Retina (tissue), 1 donor: ENCODE measurements at regions not wholly inside any gene's neighbourhood (a gene's known extent, or its start where the extent isn't known, plus 50 kb on each side); places are given as distances from the start of the nearest gene placed in this dataset.
A peak's percentile ranks its signal among the peaks of the same experiment; 100 is the strongest.
"Not testable (repeated sequence)": the region's sequence is repeated elsewhere in the genome, so short reads cannot be mapped to it uniquely, and the experiment has no call there.

Experiments
- DNase-seq: peaks from one replicate; pipeline ENCODE4 v3.0.0-alpha.2; 2016

DNA sequence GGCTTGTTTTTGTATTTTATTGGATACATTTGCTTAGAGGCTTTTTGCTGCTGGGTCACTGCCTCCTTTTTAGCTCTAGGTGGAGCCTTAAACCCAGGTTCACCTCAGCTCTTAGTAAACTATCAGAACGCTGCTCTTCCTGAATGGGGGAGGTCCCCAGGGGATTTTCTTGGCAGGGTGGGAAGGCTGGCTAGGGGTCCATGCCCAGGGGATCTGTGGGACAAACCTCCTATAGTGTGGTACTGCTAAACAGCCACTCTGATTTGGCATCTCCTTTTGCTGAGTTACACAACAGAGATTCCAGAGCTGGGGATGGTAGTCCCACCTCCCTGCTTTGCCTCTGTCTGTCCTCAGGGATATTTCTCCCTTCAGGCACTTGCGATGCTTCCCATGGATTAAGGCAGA lies 204.9 kb downstream of the ZIC5 start:
- DNase-seq: no peak

GRCh38 chr13:99765869-99766268 lies 205.7 kb downstream of the ZIC5 start:
- DNase-seq: no peak

DNA sequence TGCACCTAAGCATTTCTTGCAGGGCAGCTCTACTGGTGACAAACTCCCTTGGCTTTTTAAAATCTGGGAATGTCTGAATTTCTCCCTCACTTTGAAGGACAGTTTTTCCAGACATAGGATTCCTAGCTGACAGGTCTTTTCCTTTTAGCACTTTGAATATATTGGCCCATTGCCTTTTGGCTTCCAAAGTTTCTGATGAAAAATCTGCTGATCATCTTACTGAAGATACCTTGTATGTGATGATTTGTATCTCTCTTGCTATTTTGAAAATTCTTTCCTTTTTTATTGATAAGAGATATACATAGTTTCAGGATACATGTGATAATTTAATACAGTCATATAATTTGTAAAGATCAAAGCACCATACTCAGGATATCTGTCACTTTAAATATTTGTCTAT lies 211.1 kb downstream of the ZIC5 start:
- DNase-seq: no peak

DNA sequence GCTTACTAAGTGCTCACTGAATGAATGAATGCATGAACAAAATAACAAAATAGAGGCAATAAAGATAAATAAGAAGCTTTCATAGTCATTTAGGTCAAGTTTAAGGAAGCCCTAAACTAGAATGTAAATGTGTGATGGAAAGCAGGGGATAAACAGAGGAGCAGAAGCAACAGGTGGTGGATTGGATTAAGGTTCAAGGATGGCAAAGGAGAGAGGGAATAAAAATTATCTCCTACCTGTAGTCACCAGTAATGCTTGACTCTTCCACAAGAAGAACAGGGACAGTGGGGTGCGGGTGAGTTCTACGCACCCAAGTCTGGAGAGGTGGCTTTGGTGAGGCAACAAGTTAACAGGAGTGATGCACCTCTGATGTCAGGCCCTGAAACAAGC lies 212.4 kb downstream of the ZIC5 start:
- no peak for DNase-seq

- DNase-seq: no peak
Observed at GRCh38 chr13:99758460-99759162, 213.0 kb downstream of the ZIC5 start.

- DNase-seq: no peak
Observed at GRCh38 chr13:99757756-99758459, 213.7 kb downstream of the ZIC5 start.

DNA sequence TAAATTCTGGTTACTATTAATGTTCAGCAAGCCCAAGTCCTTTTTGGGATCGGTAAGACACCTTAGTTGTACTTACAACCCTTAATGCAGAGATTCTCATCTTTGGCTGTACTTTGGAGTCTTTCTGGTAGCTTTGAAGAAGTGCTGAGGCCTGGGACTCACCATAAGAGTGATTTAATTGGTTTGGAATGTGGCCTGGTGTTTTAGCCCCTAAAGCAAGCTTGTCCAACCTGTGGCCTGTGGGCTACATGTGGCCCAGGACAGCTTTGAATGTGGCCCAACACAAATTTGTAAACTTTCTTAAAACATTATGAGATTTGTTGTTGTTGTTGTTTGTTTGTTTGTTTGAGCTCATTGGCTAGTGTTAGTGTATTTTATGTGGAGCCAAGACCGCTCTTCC lies 215.3 kb downstream of the ZIC5 start:
- DNase-seq: no peak

- not testable (repeated sequence) for DNase-seq
Observed at GRCh38 chr13:99754750-99755149, 216.8 kb downstream of the ZIC5 start.

DNA sequence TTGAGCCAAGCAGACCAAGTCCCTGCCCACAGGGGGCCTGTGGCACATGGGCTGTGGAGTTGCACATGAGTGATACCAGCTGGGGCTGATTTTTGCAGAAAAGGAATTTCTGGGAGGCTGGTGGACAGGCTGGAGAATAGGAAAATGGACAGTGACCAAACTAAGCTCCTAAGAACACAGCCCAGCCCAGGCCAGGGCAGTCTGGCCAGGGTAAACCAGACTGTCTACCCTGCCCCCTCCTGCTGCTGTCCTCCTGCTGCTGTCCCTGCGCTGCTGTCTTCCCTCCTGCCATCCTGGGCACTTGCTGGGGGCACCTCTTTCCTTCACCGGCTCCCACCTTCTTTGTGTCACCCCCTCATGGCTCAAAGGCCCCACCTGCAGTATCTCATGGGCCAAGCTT lies 219.2 kb downstream of the ZIC5 start:
- DNase-seq: no peak

GRCh38 chr13:99751517-99752199 lies 219.9 kb downstream of the ZIC5 start:
- DNase-seq: no peak

- DNase-seq: no peak
Observed at GRCh38 chr13:99750951-99751350, 220.6 kb downstream of the ZIC5 start.

- no peak for DNase-seq
Observed at GRCh38 chr13:99749271-99750019, 222.1 kb downstream of the ZIC5 start.

- peak; percentile 52 for DNase-seq
Observed at GRCh38 chr13:99747403-99747710, 224.2 kb downstream of the ZIC5 start.

DNA sequence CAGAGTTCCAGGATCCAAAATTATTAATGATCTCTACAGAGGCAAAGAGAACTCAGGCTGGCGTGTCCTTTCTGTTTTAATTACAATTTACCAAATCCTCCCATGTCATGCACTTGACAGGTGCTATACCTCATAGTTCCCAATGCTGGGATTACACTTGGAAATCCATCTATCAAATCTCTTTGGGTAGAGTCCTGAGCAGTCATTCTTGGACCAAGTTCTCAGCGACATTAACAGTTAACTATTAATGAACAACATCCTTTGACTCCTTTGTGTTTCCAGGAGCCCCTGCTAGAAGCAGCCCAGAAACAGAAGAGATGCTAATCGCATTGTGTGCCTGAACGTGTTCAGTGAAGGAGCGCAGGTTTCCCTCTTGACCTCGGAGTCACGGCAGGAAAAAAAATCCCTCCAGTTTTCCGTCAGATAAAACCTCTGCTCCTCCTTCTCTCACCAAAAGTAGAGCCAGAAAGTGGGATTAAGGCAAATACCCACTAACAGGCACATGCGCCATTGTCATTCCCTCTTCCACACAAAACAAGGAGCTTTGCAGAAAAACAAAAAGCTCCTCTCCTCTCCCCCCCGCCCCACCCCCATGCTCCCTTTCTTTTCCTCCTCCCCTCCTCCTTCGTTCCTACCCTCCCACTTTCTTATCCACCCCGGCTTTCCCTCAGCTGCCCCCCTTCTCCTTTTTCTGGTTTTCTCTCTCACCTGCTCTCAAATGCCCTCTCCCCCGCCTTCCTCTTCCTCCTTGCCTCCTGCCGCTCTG lies 224.7 kb downstream of the ZIC5 start:
- DNase-seq: peak; percentile 69

DNA sequence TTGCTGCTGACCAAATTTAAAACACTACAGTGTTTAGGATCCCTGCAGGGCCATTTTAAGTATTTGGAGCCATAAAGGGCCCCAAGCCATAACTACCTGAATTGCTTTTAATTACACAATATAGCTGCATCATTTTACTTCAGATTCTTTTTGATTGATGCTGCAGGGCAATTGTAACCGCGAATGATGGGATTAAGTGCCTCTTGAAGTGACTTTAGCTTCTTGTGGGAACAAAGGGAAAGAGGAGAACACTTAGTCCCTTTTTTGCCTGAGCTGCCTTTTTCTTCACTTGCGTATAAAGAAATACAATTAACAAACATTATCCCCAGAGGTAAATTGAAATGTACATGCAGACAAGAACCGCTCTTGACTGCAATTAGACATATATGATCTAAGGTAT lies 228.5 kb downstream of the ZIC5 start:
- no peak for DNase-seq

DNA sequence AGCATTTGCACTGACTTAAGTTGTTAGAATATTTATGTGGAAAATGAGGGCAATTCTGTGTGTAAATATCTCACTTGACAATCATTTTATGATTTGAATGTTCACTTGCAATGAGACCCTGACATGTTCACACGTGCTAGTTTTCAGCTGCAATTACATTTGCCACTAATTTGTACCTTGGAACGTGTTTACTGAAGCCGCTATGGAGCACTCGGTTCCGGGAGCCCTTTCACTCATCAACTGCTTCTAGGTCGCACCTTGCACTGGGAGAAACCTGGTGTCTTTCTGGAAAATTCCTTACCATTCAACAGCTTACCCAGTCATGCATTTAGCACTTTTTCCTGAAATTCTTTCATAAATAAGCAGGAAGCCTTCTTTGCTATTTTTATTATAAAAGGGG lies 229.6 kb downstream of the ZIC5 start:
- DNase-seq: no peak

- DNase-seq: no peak
Observed at GRCh38 chr13:99740251-99740979, 231.2 kb downstream of the ZIC5 start.

DNA sequence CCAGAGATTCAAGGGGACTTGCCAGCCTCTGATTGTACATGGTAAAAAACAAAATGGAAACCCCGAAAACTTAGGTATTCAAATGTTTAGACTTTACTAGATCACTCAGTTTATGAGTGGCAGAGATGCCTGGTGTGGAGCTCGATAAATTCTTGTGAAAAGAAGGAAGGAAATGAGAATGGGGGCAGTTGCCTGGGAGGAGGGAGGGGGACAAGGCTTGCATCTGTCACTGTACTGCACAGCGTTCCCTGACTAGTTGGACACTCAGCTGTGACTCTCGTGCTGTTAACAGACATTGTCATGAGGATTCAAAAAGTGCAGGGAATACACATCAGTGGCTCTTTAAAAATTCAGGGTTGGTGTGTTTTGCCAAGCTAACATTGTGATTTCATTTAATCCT lies 232.9 kb downstream of the ZIC5 start:
- no peak for DNase-seq

DNA sequence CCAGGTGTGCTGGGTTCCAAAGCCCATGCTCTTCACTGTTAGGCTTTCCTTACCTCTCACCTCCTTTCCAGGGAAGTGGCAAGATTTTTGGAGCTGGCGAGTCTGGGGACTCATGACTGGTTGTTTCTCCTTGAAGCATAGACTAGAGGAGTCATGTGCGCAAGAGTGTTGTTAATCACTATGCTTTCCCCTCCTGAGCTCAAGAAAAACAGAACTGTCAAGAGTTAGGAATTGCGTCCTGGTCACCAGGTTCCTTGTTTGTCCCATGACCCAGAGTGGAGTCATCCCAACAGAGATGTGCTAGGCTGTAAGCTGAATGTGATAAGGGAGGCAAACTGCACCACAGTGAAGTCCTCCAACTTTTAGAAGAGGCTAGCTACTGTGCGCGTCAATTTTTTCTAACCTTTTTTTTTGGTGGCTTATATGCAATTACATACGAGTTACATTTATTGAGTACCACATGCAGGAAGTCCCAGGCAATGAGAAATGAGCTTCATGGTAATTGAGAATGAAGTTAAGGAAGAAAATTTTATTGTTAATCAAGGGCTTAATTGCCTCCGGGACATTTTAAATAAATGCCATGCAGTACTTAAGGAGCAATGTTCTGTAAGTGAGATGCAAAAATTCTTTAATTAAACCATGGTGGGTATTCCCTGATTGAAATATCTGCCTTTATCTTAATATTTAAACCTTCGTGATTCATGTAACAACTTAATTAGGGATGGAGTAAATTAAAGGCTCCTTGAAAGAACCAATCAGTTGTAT lies 233.9 kb downstream of the ZIC5 start:
- DNase-seq: no peak

DNA sequence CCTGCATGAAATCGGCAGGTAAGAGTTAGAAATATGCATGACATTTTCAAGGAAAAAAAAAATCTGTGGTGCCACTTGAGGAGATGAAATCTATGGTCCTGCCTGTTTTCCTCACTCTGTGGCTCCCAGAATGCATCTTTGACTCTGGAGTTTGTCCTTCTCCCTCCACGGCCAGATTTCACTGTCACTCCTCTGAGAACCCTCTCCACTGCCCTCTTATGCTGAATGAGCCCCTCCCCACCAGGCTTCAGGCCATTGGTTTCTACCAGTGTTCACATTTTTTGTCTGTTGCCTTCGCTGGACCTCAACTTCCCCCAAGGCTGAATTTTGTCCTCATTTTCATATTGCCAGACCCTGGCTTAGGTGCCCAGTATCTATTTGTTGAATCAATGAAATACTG lies 235.0 kb downstream of the ZIC5 start:
- no peak for DNase-seq

DNA sequence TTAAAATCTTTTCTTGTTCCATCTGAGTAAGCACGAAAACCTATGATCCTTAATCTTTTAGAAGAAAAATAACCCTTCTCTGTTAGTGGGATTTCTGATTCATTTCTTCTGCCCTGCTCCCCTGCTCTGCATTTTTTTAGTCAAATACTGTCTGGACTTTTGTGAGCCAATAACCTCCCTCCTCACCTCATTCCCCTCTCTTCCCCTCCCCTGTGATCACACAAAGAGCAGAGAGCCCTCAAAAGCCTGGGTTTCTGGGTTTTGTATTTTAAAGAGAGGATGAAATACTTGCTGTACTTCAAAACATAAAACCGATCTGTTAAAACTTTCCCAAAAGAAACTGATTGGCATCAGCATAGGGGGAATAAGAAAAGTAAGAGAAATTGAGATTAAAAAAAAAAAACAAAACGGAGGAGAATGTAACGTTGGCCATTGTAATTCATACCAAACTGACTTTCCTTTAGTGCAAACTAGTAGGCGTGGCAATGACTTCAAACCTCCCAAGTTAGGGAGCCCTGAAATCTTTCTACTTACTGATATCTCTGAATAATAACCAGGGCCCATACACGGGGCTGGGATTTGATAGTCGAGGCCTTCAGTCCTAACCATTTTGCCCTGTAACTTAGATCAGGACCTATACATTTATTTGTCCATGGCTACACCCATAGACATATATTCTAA lies 232.9 kb downstream of the TM9SF2 start:
- no peak for DNase-seq
